HepG2 (cell line): ENCODE measurements at regions not wholly inside any gene's neighbourhood (a gene's known extent, or its start where the extent isn't known, plus 50 kb on each side); places are given as distances from the start of the nearest gene placed in this dataset.

Source experiments
- ATAC-seq: fragments of 200-7000 bp; cut with Tn5 transposase; 3 replicates; pipeline ENCODE4 v1.9.1; 2020; ENCODE audit warnings: mild to moderate bottlenecking, moderate library complexity
- BruUV-seq: library from RNA; stranded (reverse); fragments of 400-500 nt; replicated peaks from 2 replicates; lab custom pipeline; 2021; lab: Mats Ljungman, UMichigan
- CTCF ChIA-PET: fragments of 300-600 bp; formaldehyde crosslinking; extraction: SDS; loops from one replicate; lab custom pipeline; 2021; ENCODE audit warnings: low total read pairs, inconsistent platforms, low intra/inter-chr PET ratio; lab: Yijun Ruan, JAX
- POLR2A ChIA-PET: fragments of 350-600 bp; sonication (Branson Sonifier 250); formaldehyde crosslinking; loops from one replicate; lab custom pipeline; 2020; ENCODE audit warnings: antibody characterized with exemption, inconsistent platforms; lab: Yijun Ruan, JAX
- DNase-seq: peaks from one replicate; pipeline ENCODE4 v3.0.0-alpha.2; 2015; ENCODE audit warnings: low spot score
- FAIRE-seq: peaks from 3 replicates; lab custom pipeline; 2011; peaks lifted over from hg19 to GRCh38; lab: Jason Lieb, UNC
- H2AFZ ChIP-seq: one replicate; pipeline ENCODE4 v1.6.1; 2011; ENCODE audit warnings: low read length, inconsistent platforms
- H3K27ac ChIP-seq: fragments of 300-600 bp; 3 replicates; pipeline ENCODE4 v1.8.0; 2011; ENCODE audit warnings: mixed run types, mild to moderate bottlenecking, mixed read lengths, low read length, inconsistent platforms; ENCODE audit not compliant: insufficient read depth; ENCODE audit errors: extremely low read length
- H3K27me3 ChIP-seq, 2 experiments: fragments of 200-600 bp in 1 of 2; 2 replicates in 1 of 2; 3 replicates in 1 of 2; pipeline versions ENCODE4 v1.6.0 to v1.8.0; 2011; ENCODE audit warnings: low read length in 2 of 2, mild to moderate bottlenecking in 2 of 2, moderate library complexity in 2 of 2, inconsistent platforms in 1 of 2; ENCODE audit not compliant: insufficient read depth in 2 of 2, control insufficient read depth in 1 of 2
- H3K36me3 ChIP-seq, 2 experiments: fragments of 200-600 bp in 1 of 2; replicated peaks in 1 of 2; 2 replicates in 1 of 2; 3 replicates in 1 of 2; pipeline versions ENCODE4 v1.5.1 to v1.8.0; 2011; ENCODE audit warnings: low read length in 2 of 2, inconsistent platforms in 1 of 2; ENCODE audit not compliant: insufficient read depth in 2 of 2, control insufficient read depth in 1 of 2
- H3K4me1 ChIP-seq: 2 replicates; pipeline ENCODE4 v1.5.1; 2012; ENCODE audit warnings: low read length, inconsistent platforms; ENCODE audit not compliant: insufficient read depth
- H3K4me2 ChIP-seq: 2 replicates; pipeline ENCODE4 v1.6.0; 2011; ENCODE audit warnings: low read depth, low read length, inconsistent platforms
- H3K4me3 ChIP-seq, 3 experiments: fragments of 200-600 bp in 1 of 3; sonication (generic), shearing (Covaris generic) in 1 of 3; replicated peaks in 1 of 3; 2 replicates each; pipeline ENCODE4 v1.5.1; 2011 to 2016; ENCODE audit warnings: low read length in 3 of 3, inconsistent platforms in 2 of 3, low read depth in 2 of 3, mild to moderate bottlenecking in 2 of 3, control low read depth in 1 of 3, mixed read lengths in 1 of 3; ENCODE audit not compliant: insufficient read depth in 1 of 3
- H3K79me2 ChIP-seq: one replicate; pipeline ENCODE4 v1.6.1; 2011; ENCODE audit warnings: low read length, inconsistent platforms; ENCODE audit not compliant: insufficient read depth
- H3K9ac ChIP-seq: 2 replicates; pipeline ENCODE4 v1.6.0; 2011; ENCODE audit warnings: mild to moderate bottlenecking, low read depth, low read length, inconsistent platforms; ENCODE audit not compliant: insufficient read depth
- H3K9me3 ChIP-seq: 2 replicates; pipeline ENCODE4 v1.5.1; 2012; ENCODE audit warnings: mild to moderate bottlenecking, low read length
- H4K20me1 ChIP-seq: 2 replicates; pipeline ENCODE4 v1.6.0; 2011; ENCODE audit warnings: inconsistent platforms, mild to moderate bottlenecking, low read length, moderate library complexity; ENCODE audit not compliant: insufficient read depth
- ATRX ChIP-seq: sonication (generic); formaldehyde crosslinking; IDR thresholded peaks from 2 replicates; pipeline ENCODE4 v1.4.0; 2020; ENCODE audit warnings: missing genetic modification reagents, borderline replicate concordance
- STAG1 ChIP-seq: sonication (generic); formaldehyde crosslinking; IDR thresholded peaks from 2 replicates; pipeline ENCODE4 v1.4.0; 2020; ENCODE audit warnings: missing genetic modification reagents
- ZNF234 ChIP-seq: sonication (generic); formaldehyde crosslinking; conservative IDR thresholded peaks from 2 replicates; pipeline ENCODE4 v1.5.1; 2020; ENCODE audit warnings: mild to moderate bottlenecking, missing genetic modification reagents
- ZNF317 ChIP-seq: sonication (generic); formaldehyde crosslinking; IDR thresholded peaks from 2 replicates; pipeline ENCODE4 v1.5.0; 2020; ENCODE audit warnings: mild to moderate bottlenecking, missing genetic modification reagents
- ZNF326 ChIP-seq: sonication (generic); formaldehyde crosslinking; IDR thresholded peaks from 2 replicates; pipeline ENCODE4 v1.4.0; 2020; ENCODE audit warnings: missing genetic modification reagents, borderline replicate concordance
- ZNF329 ChIP-seq: sonication (generic); formaldehyde crosslinking; IDR thresholded peaks from 2 replicates; pipeline ENCODE4 v1.9.0; 2021; ENCODE audit warnings: low read depth, mild to moderate bottlenecking, missing genetic modification reagents
- ZNF468 ChIP-seq: sonication (generic); formaldehyde crosslinking; IDR thresholded peaks from 2 replicates; pipeline ENCODE4 v1.8.0; 2022; ENCODE audit warnings: mild to moderate bottlenecking, moderate library complexity, missing genetic modification reagents
- ZNF577 ChIP-seq: sonication (generic); formaldehyde crosslinking; IDR thresholded peaks from 2 replicates; pipeline ENCODE4 v1.4.0; 2020; ENCODE audit warnings: mild to moderate bottlenecking, low read depth, missing genetic modification reagents, borderline replicate concordance
- ZNF704 ChIP-seq: sonication (generic); formaldehyde crosslinking; IDR thresholded peaks from 2 replicates; pipeline ENCODE4 v1.8.1; 2023; ENCODE audit warnings: mild to moderate bottlenecking, inconsistent platforms, moderate library complexity, missing genetic modification reagents, borderline replicate concordance
- ZNF780A ChIP-seq: sonication (generic); formaldehyde crosslinking; IDR thresholded peaks from 2 replicates; pipeline ENCODE4 v1.8.0; 2022; ENCODE audit warnings: mild to moderate bottlenecking, missing genetic modification reagents, moderate library complexity
- WGBS: methylation state at CpG from one replicate; pipeline ENCODE4 v1.1.6; 2017; ENCODE audit warnings: low lambda C conversion rate; 5-methylcytosine and 5-hydroxymethylcytosine counted together
- in situ Hi-C: cut with HindIII; loops from 2 replicates; pipeline ENCODE4 v1.10.0; 2017; ENCODE audit warnings: low pct_unique_long_range_greater_than_20kb; ENCODE audit not compliant: extremely low pct_ligation_motif_present
- intact Hi-C: fragments of 100-400 bp; cut with micrococcal nuclease; formaldehyde crosslinking; loops from one replicate; pipeline ENCODE4 v1.10.0; 2022; ENCODE audit not compliant: unreplicated experiment
- TF ChIP-seq, protein P1 (sequence below): IDR thresholded peaks from 2 replicates; pipeline ENCODE4 v1.6.1; 2012; ENCODE audit warnings: low read depth, low read length, improper control_type of control experiment
- TF ChIP-seq, protein P2 (sequence below): sonication (generic); formaldehyde crosslinking; conservative IDR thresholded peaks from 2 replicates; pipeline ENCODE4 v1.4.0; 2020; ENCODE audit warnings: missing genetic modification reagents
- TF ChIP-seq, protein P3 (sequence below): sonication (generic); formaldehyde crosslinking; IDR thresholded peaks from 2 replicates; pipeline ENCODE4 v1.8.0; 2022; ENCODE audit warnings: mild to moderate bottlenecking, missing genetic modification reagents; ENCODE audit not compliant: insufficient replicate concordance

DNA sequence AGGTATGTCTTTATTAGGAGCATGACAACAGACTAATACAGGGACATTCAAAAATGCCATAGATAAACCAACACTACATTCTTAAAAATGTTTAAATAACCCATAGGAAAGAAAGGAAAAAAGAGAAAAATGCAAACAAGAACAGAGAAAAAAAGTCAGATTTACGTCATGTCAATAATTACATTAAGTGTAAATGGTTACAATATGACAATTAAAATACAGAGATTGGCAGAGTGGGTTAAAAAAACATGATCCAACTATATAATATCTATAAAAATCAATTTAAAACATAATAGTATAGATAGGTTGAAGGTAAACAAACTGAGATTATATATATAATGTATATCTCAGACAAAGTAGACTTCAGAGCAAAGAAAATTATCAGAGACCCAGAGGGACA lies 255.8 kb downstream of the ANAPC1 start:
- Histone ChIP-seq H3K9ac (no peak overlapping the region), H3K4me3 (no peak overlapping the region), H3K4me2 (no peak overlapping the region), H3K79me2 (no peaks in the 10 kb centered on the region), H3K9me3 (peaks cover 10% of the 10 kb centered on the region; the same call in 1 of the 2 replicates), H3K27me3 (peaks cover 3 to 10% of the 10 kb centered on the region in 2 experiments; a peak in 3 of 5 replicates), H2AFZ (no peak overlapping the region), H3K4me1 (no peaks in the 10 kb centered on the region), H3K27ac (no peak overlapping the region), H3K36me3 (no peaks in the 10 kb centered on the region), H4K20me1 (no peaks in the 10 kb centered on the region)
- no peak for FAIRE-seq
- ChIA-PET CTCF (no interaction called here), POLR2A (no interaction called here)
- no peak for TF ChIP-seq ZNF780A (CRISPR knock-in tag)
- TF ChIP-seq ZNF326 (CRISPR knock-in tag) = no peak
- TF ChIP-seq ZNF468 (CRISPR knock-in tag) = no peak
- TF ChIP-seq, protein P1, sequence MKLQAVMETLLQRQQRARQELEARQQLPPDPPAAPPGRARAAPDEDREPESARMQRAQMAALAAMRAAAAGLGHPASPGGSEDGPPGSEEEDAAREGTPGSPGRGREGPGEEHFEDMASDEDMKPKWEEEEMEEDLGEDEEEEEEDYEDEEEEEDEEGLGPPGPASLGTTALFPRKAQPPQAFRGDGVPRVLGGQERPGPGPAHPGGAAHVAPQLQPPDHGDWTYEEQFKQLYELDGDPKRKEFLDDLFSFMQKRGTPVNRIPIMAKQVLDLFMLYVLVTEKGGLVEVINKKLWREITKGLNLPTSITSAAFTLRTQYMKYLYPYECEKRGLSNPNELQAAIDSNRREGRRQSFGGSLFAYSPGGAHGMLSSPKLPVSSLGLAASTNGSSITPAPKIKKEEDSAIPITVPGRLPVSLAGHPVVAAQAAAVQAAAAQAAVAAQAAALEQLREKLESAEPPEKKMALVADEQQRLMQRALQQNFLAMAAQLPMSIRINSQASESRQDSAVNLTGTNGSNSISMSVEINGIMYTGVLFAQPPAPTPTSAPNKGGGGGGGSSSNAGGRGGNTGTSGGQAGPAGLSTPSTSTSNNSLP = no peak
- no peak for TF ChIP-seq ZNF317
- TF ChIP-seq, protein P2, sequence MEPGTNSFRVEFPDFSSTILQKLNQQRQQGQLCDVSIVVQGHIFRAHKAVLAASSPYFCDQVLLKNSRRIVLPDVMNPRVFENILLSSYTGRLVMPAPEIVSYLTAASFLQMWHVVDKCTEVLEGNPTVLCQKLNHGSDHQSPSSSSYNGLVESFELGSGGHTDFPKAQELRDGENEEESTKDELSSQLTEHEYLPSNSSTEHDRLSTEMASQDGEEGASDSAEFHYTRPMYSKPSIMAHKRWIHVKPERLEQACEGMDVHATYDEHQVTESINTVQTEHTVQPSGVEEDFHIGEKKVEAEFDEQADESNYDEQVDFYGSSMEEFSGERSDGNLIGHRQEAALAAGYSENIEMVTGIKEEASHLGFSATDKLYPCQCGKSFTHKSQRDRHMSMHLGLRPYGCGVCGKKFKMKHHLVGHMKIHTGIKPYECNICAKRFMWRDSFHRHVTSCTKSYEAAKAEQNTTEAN (CRISPR knock-in tag) = no peak
- TF ChIP-seq ZNF577 = no peak
- TF ChIP-seq ZNF329 (CRISPR knock-in tag) = no peak
- TF ChIP-seq ZNF234 (CRISPR knock-in tag) = no peak
- TF ChIP-seq ATRX (CRISPR knock-in tag) = no peak
- no peak for TF ChIP-seq ZNF704 (CRISPR knock-in tag)
- TF ChIP-seq, protein P3, sequence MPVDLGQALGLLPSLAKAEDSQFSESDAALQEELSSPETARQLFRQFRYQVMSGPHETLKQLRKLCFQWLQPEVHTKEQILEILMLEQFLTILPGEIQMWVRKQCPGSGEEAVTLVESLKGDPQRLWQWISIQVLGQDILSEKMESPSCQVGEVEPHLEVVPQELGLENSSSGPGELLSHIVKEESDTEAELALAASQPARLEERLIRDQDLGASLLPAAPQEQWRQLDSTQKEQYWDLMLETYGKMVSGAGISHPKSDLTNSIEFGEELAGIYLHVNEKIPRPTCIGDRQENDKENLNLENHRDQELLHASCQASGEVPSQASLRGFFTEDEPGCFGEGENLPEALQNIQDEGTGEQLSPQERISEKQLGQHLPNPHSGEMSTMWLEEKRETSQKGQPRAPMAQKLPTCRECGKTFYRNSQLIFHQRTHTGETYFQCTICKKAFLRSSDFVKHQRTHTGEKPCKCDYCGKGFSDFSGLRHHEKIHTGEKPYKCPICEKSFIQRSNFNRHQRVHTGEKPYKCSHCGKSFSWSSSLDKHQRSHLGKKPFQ = no peak
- TF ChIP-seq STAG1 (CRISPR knock-in tag) = no peak
- no peak for DNase-seq
- 38% methylated on average over 1 of the region's 1 CpG for WGBS
- intact Hi-C loops = no loop called here
- in situ Hi-C loops = no loop called here
- no TSS peak for BruUV-seq
- no peak for ATAC-seq
